ENCODE measurements at regions not wholly inside any gene's neighbourhood (a gene's known extent, or its start where the extent isn't known, plus 50 kb on each side); places are given as distances from the start of the nearest gene placed in this dataset.

DNA sequence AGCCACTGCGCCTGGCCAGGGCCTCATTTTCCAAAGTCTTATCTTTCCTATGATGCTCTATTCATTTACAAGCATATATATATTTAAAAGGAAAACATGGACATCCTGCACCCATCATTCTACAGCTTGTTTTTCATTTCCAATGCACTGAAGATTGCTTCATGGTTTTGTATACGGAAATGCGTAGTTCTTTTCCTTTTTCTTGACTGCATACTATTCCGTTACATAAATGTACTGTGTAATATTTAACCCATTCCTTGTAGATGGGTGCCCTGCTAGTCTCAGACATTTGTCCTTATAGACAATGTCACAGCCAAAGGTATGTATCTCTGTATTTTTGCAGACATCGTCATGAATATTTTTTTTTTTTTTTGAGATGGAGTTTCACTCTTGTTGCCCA, 257.0 kb downstream of the ASMT start:
- intact Hi-C loops (cut with micrococcal nuclease) = no loop called here
- H3K4me3 Mint-ChIP-seq = no peak overlapping the region
- no peak overlapping the region for H3K27ac Mint-ChIP-seq
- ATAC-seq (no peak), DNase-seq (no peak)
- ChIA-PET CTCF (no interaction called here), POLR2A (no interaction called here)
- Histone ChIP-seq H3K36me3 (ENCODE audit: control insufficient read depth in 2 of 3, insufficient read depth in 3 of 3, low read length in 3 of 3) (no peaks in the 10 kb centered on the region), H3K4me1 (ENCODE audit: control insufficient read depth in 2 of 2, insufficient read depth in 2 of 2, low read length in 2 of 2) (no peaks in the 10 kb centered on the region), H3K4me3 (ENCODE audit: low read length) (no peak overlapping the region), H3K27me3 (ENCODE audit: control insufficient read depth in 2 of 2, insufficient read depth in 2 of 2, low read length in 2 of 2) (no peaks in the 10 kb centered on the region), H3K9me3 (ENCODE audit: control insufficient read depth in 2 of 3, low read length in 3 of 3) (no peaks in the 10 kb centered on the region), H3K27ac (ENCODE audit: low read depth, low read length) (no peak overlapping the region)
- peaks cover 0 to 18% (median 2%) of the 10 kb centered on the region in 11 donors for H3K9me3 Mint-ChIP-seq
- peaks cover 0 to 6% (median 0%) of the 10 kb centered on the region in 5 donors for H3K27me3 Mint-ChIP-seq
- H3K4me1 Mint-ChIP-seq = peaks cover 0 to 6% (median 0%) of the 10 kb centered on the region in 7 donors
- no peaks in the 10 kb centered on the region for H3K36me3 Mint-ChIP-seq

DNA sequence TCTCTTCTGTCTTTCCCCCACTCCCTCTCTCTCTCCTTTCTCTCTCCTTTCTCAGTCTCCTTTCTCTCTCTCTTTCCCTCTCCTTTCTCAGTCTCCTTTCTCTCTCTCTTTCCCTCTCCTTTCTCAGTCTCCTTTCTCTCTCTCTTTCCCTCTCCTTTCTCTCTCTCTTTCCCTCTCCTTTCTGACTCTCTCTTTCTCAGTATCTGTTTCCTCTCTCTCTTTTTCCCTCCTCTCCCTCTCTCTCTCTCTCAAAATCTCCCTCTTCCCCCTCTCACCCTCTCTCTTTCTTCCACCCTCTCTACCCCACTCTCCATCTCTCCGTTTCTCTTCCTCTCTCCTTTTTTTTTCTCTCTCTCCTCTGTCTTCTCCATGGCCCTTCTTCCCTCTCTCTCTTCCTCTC, 258.8 kb downstream of the ASMT start:
- no peaks in the 10 kb centered on the region for H3K4me1 ChIP-seq (ENCODE audit: control insufficient read depth in 2 of 2, insufficient read depth in 2 of 2, low read length in 2 of 2)
- H3K4me3 ChIP-seq (ENCODE audit: low read length) = no peak overlapping the region
- no peaks in the 10 kb centered on the region for H3K9me3 ChIP-seq (ENCODE audit: control insufficient read depth in 2 of 3, low read length in 3 of 3)
- Mint-ChIP-seq H3K4me1 (peaks cover 0 to 6% (median 0%) of the 10 kb centered on the region in 7 donors), H3K4me3 (no peak overlapping the region), H3K9me3 (peaks cover 0 to 28% (median 6%) of the 10 kb centered on the region in 11 donors), H3K36me3 (peaks cover 0 to 8% (median 0%) of the 10 kb centered on the region in 5 donors), H3K27me3 (peaks cover 0 to 16% (median 13%) of the 10 kb centered on the region in 5 donors), H3K27ac (no peak overlapping the region)
- no peak overlapping the region for H3K27ac ChIP-seq (ENCODE audit: low read depth, low read length)
- ChIA-PET CTCF (no interaction called here), POLR2A (no interaction called here)
- H3K27me3 ChIP-seq (ENCODE audit: control insufficient read depth in 2 of 2, insufficient read depth in 2 of 2, low read length in 2 of 2) = no peaks in the 10 kb centered on the region
- DNase-seq = no peak
- no peaks in the 10 kb centered on the region for H3K36me3 ChIP-seq (ENCODE audit: control insufficient read depth in 2 of 3, insufficient read depth in 3 of 3, low read length in 3 of 3)
- intact Hi-C loops (cut with micrococcal nuclease) = no loop called here
- no peak for ATAC-seq

DNA sequence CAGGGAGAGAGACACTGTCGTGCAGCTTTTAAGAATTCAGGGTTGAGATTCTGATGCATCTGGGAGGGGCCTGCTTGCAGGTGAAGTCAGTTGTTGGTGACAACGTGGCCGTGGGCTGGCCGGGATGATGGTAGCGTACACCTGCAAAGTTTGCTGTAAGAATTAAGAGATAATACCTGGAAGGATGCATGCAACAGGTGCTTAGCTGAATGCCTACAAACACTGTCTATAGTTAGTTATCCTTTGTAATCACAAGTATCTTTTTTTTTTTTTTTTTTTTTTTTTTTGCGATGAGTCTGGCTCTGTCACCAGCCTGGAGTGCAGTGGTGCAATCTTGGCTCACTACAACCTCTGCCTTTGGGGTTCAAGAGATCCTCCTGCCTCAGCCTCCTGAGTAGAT, 259.6 kb downstream of the ASMT start:
- no peak overlapping the region for H3K27ac Mint-ChIP-seq
- intact Hi-C loops (cut with micrococcal nuclease) = no loop called here
- POLR2A ChIA-PET = no interaction called here
- CTCF ChIA-PET = no interaction called here
- H3K36me3 Mint-ChIP-seq = peaks cover 0 to 8% (median 0%) of the 10 kb centered on the region in 5 donors
- peaks cover 0 to 16% (median 13%) of the 10 kb centered on the region in 5 donors for H3K27me3 Mint-ChIP-seq
- no peaks in the 10 kb centered on the region for H3K9me3 ChIP-seq (ENCODE audit: control insufficient read depth in 2 of 3, low read length in 3 of 3)
- H3K9me3 Mint-ChIP-seq = peaks cover 0 to 33% (median 7%) of the 10 kb centered on the region in 11 donors
- H3K4me3 Mint-ChIP-seq = no peak overlapping the region
- peaks cover 0 to 6% (median 0%) of the 10 kb centered on the region in 7 donors for H3K4me1 Mint-ChIP-seq
- H3K27ac ChIP-seq (ENCODE audit: low read depth, low read length) = no peak overlapping the region
- no peaks in the 10 kb centered on the region for H3K36me3 ChIP-seq (ENCODE audit: control insufficient read depth in 2 of 3, insufficient read depth in 3 of 3, low read length in 3 of 3)
- no peaks in the 10 kb centered on the region for H3K4me1 ChIP-seq (ENCODE audit: control insufficient read depth in 2 of 2, insufficient read depth in 2 of 2, low read length in 2 of 2)
- no peak overlapping the region for H3K4me3 ChIP-seq (ENCODE audit: low read length)
- no peaks in the 10 kb centered on the region for H3K27me3 ChIP-seq (ENCODE audit: control insufficient read depth in 2 of 2, insufficient read depth in 2 of 2, low read length in 2 of 2)
- DNase-seq = no peak
- no peak for ATAC-seq

DNA sequence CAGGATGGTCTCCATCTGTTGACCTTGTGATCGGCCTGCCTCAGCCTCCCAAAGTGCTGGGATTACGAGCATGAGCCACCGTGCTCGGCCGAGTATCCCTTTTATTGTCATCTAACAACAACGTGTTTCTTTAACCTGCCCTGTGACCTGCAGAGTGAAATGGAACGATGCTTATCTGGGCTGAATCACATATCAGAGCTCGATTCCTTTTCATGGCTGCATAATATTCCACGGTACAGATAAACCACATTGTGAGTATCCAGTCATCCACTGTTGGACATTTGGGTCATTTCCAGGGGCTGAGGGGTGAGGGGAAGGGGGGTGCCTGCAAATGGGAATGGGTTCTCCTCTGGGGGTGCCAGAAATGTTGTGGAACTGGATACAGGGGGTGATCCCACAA, 260.0 kb downstream of the ASMT start:
- ChIA-PET CTCF (no interaction called here), POLR2A (no interaction called here)
- no peak overlapping the region for H3K27ac ChIP-seq (ENCODE audit: low read depth, low read length)
- H3K9me3 ChIP-seq (ENCODE audit: control insufficient read depth in 2 of 3, low read length in 3 of 3) = no peaks in the 10 kb centered on the region
- peaks cover 0 to 6% (median 0%) of the 10 kb centered on the region in 7 donors for H3K4me1 Mint-ChIP-seq
- no peak overlapping the region for H3K4me3 Mint-ChIP-seq
- H3K4me3 ChIP-seq (ENCODE audit: low read length) = no peak overlapping the region
- no peaks in the 10 kb centered on the region for H3K27me3 ChIP-seq (ENCODE audit: control insufficient read depth in 2 of 2, insufficient read depth in 2 of 2, low read length in 2 of 2)
- H3K4me1 ChIP-seq (ENCODE audit: control insufficient read depth in 2 of 2, insufficient read depth in 2 of 2, low read length in 2 of 2) = no peaks in the 10 kb centered on the region
- H3K36me3 ChIP-seq (ENCODE audit: control insufficient read depth in 2 of 3, insufficient read depth in 3 of 3, low read length in 3 of 3) = no peaks in the 10 kb centered on the region
- intact Hi-C loops (cut with micrococcal nuclease) = no loop called here
- peaks cover 0 to 16% (median 13%) of the 10 kb centered on the region in 5 donors for H3K27me3 Mint-ChIP-seq
- peaks cover 0 to 36% (median 7%) of the 10 kb centered on the region in 11 donors for H3K9me3 Mint-ChIP-seq
- no peak overlapping the region for H3K27ac Mint-ChIP-seq
- DNase-seq (no peak), ATAC-seq (no peak)
- H3K36me3 Mint-ChIP-seq = peaks cover 0 to 8% (median 0%) of the 10 kb centered on the region in 5 donors

DNA sequence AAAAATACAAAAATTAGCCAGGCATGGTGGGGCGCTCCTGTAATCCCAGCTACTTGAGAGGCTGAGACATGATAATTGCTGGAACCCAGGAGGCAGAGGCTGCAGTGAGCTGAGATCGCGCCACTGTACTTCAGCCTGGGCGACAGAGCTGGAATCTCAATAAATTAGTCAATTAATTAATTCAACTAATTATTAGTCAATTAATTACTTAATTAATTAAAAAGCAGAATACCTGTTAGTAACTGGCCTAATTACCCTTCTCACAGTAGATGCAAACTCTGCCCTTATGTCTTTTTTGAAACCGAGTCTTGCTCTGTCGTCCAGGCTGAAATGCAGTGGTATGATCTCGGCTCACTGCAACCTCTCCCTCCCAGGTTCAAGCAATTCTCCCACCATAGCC, 261.2 kb downstream of the ASMT start:
- Mint-ChIP-seq H3K9me3 (peaks cover 0 to 41% (median 9%) of the 10 kb centered on the region in 11 donors), H3K4me3 (no peak overlapping the region), H3K36me3 (peaks cover 0 to 8% (median 0%) of the 10 kb centered on the region in 5 donors), H3K4me1 (peaks cover 0 to 4% (median 0%) of the 10 kb centered on the region in 7 donors), H3K27ac (no peak overlapping the region), H3K27me3 (peaks cover 0 to 26% (median 13%) of the 10 kb centered on the region in 5 donors)
- ATAC-seq = no peak
- no peak overlapping the region for H3K27ac ChIP-seq (ENCODE audit: low read depth, low read length)
- H3K36me3 ChIP-seq (ENCODE audit: control insufficient read depth in 2 of 3, insufficient read depth in 3 of 3, low read length in 3 of 3) = no peaks in the 10 kb centered on the region
- no peaks in the 10 kb centered on the region for H3K9me3 ChIP-seq (ENCODE audit: control insufficient read depth in 2 of 3, low read length in 3 of 3)
- CTCF ChIA-PET = no interaction called here
- no peak overlapping the region for H3K4me3 ChIP-seq (ENCODE audit: low read length)
- H3K27me3 ChIP-seq (ENCODE audit: control insufficient read depth in 2 of 2, insufficient read depth in 2 of 2, low read length in 2 of 2) = no peaks in the 10 kb centered on the region
- POLR2A ChIA-PET = no interaction called here
- no peak for DNase-seq
- intact Hi-C loops (cut with micrococcal nuclease) = no loop called here
- no peaks in the 10 kb centered on the region for H3K4me1 ChIP-seq (ENCODE audit: control insufficient read depth in 2 of 2, insufficient read depth in 2 of 2, low read length in 2 of 2)

DNA sequence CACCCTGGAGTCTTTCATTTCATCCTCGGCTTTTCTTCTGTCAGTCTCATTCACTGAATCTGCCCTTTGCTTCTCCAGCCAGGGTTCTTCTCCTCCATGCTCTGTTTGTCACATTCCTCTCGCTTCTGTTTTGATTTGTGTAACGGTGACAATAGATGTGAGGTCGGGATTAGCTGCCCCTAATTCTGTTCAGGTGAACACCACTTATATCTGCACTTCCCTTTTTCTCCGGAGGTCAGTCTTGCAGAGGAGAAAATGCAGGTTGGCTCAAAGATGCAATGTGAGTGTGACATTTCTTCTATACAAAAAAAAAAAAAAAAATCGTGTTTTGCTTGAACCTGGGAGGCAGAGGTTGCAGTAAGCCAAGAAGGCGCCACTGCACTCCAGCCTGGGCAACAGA, 262.9 kb downstream of the ASMT start:
- Mint-ChIP-seq H3K27ac (peak overlapping the region in 1 of 9 donors; percentile 11), H3K4me1 (peaks cover 0 to 4% (median 0%) of the 10 kb centered on the region in 7 donors), H3K4me3 (no peak overlapping the region), H3K9me3 (peaks cover 0 to 36% (median 10%) of the 10 kb centered on the region in 11 donors), H3K36me3 (peaks cover 0 to 8% (median 0%) of the 10 kb centered on the region in 5 donors), H3K27me3 (peaks cover 0 to 26% (median 13%) of the 10 kb centered on the region in 5 donors)
- H3K36me3 ChIP-seq (ENCODE audit: control insufficient read depth in 2 of 3, insufficient read depth in 3 of 3, low read length in 3 of 3) = no peaks in the 10 kb centered on the region
- intact Hi-C loops (cut with micrococcal nuclease) = no loop called here
- H3K4me1 ChIP-seq (ENCODE audit: control insufficient read depth in 2 of 2, insufficient read depth in 2 of 2, low read length in 2 of 2) = no peaks in the 10 kb centered on the region
- ChIA-PET CTCF (no interaction called here), POLR2A (no interaction called here)
- ATAC-seq (no peak), DNase-seq (no peak)
- no peak overlapping the region for H3K27ac ChIP-seq (ENCODE audit: low read depth, low read length)
- no peaks in the 10 kb centered on the region for H3K9me3 ChIP-seq (ENCODE audit: control insufficient read depth in 2 of 3, low read length in 3 of 3)
- no peak overlapping the region for H3K4me3 ChIP-seq (ENCODE audit: low read length)
- no peaks in the 10 kb centered on the region for H3K27me3 ChIP-seq (ENCODE audit: control insufficient read depth in 2 of 2, insufficient read depth in 2 of 2, low read length in 2 of 2)
